ENCODE measurements at regions not wholly inside any gene's neighbourhood (a gene's known extent, or its start where the extent isn't known, plus 50 kb on each side); places are given as distances from the start of the nearest gene placed in this dataset.

DNA sequence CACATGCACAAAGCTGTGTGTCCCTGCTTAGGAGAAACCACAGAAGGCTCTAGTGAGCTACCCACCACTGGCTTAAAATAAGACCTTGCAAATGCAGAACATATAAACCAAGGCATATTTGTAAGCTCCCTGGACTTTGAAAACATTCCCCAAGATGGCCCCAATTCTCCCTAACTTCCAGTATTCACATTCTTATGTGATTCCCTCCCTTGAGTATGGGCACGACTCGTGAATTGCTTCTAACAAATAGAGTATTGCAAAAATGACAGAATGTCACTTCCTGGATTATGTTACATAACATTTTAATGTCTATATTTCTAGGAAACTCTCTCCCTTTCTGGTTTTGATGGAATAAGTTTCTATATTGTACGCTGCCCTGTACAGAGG lies 131.8 kb upstream of the MCTP2 start:
- DNase-seq (ENCODE audit: low read depth in 1 of 2, low spot score in 1 of 2) = no peak
- H3K4me3 ChIP-seq (replicated peaks; ENCODE audit: insufficient read depth, low read length) = no peak overlapping the region
- TF ChIP-seq GABPA (IDR thresholded peaks at IDR 0.05; ENCODE audit: low read depth) (no peak), SPI1 (IDR thresholded peaks at IDR 0.05; ENCODE audit: borderline replicate concordance, low read depth) (no peak), POLR2AphosphoS5 (IDR thresholded peaks at IDR 0.05; ENCODE audit: low read depth) (no peak)
- TF ChIP-seq, protein P1, sequence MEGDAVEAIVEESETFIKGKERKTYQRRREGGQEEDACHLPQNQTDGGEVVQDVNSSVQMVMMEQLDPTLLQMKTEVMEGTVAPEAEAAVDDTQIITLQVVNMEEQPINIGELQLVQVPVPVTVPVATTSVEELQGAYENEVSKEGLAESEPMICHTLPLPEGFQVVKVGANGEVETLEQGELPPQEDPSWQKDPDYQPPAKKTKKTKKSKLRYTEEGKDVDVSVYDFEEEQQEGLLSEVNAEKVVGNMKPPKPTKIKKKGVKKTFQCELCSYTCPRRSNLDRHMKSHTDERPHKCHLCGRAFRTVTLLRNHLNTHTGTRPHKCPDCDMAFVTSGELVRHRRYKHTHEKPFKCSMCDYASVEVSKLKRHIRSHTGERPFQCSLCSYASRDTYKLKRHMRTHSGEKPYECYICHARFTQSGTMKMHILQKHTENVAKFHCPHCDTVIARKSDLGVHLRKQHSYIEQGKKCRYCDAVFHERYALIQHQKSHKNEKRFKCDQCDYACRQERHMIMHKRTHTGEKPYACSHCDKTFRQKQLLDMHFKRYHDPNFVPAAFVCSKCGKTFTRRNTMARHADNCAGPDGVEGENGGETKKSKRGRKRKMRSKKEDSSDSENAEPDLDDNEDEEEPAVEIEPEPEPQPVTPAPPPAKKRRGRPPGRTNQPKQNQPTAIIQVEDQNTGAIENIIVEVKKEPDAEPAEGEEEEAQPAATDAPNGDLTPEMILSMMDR (IDR thresholded peaks at IDR 0.05; ENCODE audit: insufficient read depth, low read length) = no peak
- TF ChIP-seq, protein P2, sequence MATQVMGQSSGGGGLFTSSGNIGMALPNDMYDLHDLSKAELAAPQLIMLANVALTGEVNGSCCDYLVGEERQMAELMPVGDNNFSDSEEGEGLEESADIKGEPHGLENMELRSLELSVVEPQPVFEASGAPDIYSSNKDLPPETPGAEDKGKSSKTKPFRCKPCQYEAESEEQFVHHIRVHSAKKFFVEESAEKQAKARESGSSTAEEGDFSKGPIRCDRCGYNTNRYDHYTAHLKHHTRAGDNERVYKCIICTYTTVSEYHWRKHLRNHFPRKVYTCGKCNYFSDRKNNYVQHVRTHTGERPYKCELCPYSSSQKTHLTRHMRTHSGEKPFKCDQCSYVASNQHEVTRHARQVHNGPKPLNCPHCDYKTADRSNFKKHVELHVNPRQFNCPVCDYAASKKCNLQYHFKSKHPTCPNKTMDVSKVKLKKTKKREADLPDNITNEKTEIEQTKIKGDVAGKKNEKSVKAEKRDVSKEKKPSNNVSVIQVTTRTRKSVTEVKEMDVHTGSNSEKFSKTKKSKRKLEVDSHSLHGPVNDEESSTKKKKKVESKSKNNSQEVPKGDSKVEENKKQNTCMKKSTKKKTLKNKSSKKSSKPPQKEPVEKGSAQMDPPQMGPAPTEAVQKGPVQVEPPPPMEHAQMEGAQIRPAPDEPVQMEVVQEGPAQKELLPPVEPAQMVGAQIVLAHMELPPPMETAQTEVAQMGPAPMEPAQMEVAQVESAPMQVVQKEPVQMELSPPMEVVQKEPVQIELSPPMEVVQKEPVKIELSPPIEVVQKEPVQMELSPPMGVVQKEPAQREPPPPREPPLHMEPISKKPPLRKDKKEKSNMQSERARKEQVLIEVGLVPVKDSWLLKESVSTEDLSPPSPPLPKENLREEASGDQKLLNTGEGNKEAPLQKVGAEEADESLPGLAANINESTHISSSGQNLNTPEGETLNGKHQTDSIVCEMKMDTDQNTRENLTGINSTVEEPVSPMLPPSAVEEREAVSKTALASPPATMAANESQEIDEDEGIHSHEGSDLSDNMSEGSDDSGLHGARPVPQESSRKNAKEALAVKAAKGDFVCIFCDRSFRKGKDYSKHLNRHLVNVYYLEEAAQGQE (IDR thresholded peaks at IDR 0.05; ENCODE audit: insufficient replicate concordance, low read depth) = no peak
- H3K27ac ChIP-seq (replicated peaks) = no peak overlapping the region
- peaks cover under 1% of the 10 kb centered on the region for H3K27me3 ChIP-seq (ENCODE audit: insufficient read depth, poor library complexity, severe bottlenecking)

DNA sequence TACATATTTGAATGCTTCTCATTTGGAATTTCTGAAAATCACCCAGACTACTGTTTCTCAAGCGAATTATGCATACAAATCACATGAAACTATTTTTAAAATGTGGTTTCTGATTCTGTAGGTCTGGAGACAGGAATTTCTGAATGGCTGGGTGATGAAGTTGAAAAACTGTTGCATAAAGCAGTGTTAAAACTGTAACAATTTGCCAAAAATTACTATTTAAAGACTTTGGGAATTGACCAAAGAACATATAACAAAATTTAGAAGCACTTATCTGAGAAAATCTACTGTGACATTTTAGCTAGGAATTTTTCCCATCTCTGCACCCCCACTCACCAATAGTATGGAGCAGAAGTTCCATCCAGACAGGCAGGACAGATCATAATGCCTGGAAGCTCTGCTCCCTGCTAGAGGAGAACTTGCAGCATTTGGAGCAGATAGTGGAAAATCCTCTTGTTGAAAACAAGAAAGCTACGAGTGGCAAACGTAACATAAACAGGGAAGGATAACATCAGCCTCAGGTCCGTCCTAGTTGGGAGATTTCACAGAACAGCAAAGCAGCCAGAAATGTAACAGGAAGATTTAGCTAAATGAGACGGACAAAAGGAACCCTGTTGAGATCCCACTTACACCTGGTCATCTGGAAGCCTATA lies 132.3 kb upstream of the MCTP2 start:
- DNase-seq (ENCODE audit: low read depth in 1 of 2, low spot score in 1 of 2) = no peak
- Histone ChIP-seq H3K27me3 (ENCODE audit: insufficient read depth, poor library complexity, severe bottlenecking) (peaks cover 2% of the 10 kb centered on the region), H3K27ac (replicated peaks) (no peak overlapping the region), H3K4me3 (replicated peaks; ENCODE audit: insufficient read depth, low read length) (no peak overlapping the region)
- TF ChIP-seq GABPA (IDR thresholded peaks at IDR 0.05; ENCODE audit: low read depth) (no peak), POLR2AphosphoS5 (IDR thresholded peaks at IDR 0.05; ENCODE audit: low read depth) (no peak), SPI1 (IDR thresholded peaks at IDR 0.05; ENCODE audit: borderline replicate concordance, low read depth) (no peak)
- TF ChIP-seq, protein P1 (IDR thresholded peaks at IDR 0.05; ENCODE audit: insufficient read depth, low read length) = no peak
- TF ChIP-seq, protein P2 (IDR thresholded peaks at IDR 0.05; ENCODE audit: insufficient replicate concordance, low read depth) = no peak

DNA sequence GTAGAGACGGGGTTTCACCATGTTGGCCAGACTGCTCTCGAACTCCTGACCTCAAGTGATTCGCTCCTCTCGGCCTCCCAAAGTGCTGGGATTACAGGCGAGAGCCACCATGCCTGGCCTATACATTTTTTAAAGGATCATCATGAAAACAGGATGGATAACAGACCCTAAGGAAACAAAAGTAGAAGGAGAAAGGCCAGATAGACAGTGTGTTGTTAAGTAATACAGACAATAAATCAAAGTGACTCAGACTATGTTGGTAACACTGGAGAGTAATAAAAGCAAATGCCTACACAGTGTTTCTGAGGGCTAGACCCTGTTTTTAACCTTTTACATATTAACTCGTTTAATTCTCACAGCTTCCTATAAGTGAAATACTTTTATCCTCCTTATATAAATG lies 133.8 kb upstream of the MCTP2 start:
- H3K4me3 ChIP-seq (replicated peaks; ENCODE audit: insufficient read depth, low read length) = no peak overlapping the region
- DNase-seq (ENCODE audit: low read depth in 1 of 2, low spot score in 1 of 2) = no peak
- H3K27ac ChIP-seq (replicated peaks) = no peak overlapping the region
- no peak for TF ChIP-seq GABPA (IDR thresholded peaks at IDR 0.05; ENCODE audit: low read depth)
- TF ChIP-seq, protein P2 (IDR thresholded peaks at IDR 0.05; ENCODE audit: insufficient replicate concordance, low read depth) = no peak
- TF ChIP-seq, protein P1 (IDR thresholded peaks at IDR 0.05; ENCODE audit: insufficient read depth, low read length) = no peak
- TF ChIP-seq POLR2AphosphoS5 (IDR thresholded peaks at IDR 0.05; ENCODE audit: low read depth) = no peak
- no peak for TF ChIP-seq SPI1 (IDR thresholded peaks at IDR 0.05; ENCODE audit: borderline replicate concordance, low read depth)
- H3K27me3 ChIP-seq (ENCODE audit: insufficient read depth, poor library complexity, severe bottlenecking) = peaks cover 2% of the 10 kb centered on the region

Measured in HL-60 (cell line).